ENCODE measurements at regions not wholly inside any gene's neighbourhood (a gene's known extent, or its start where the extent isn't known, plus 50 kb on each side); places are given as distances from the start of the nearest gene placed in this dataset.

GRCh38 chr10:11685787-11686218 lies 56.4 kb upstream of the ECHDC3 start (continued):
- TF ChIP-seq MAX (IDR thresholded peaks at IDR 0.05) (no peak), NFIC (IDR thresholded peaks at IDR 0.05; ENCODE audit: low read length) (peak; percentile 56; the same call in 1 of the 2 replicates), EP300 (IDR thresholded peaks at IDR 0.05; ENCODE audit: low read depth in 2 of 2, low read length in 2 of 2) (peak in 1 of 2 experiments; percentile 74; a peak in 1 of 4 replicates), EP300 (CRISPR knock-in tag; IDR thresholded peaks at IDR 0.05; ENCODE audit: borderline replicate concordance) (no peak), RARA (CRISPR knock-in tag; IDR thresholded peaks at IDR 0.05) (peak; percentile 63), ZNF230 (CRISPR knock-in tag; IDR thresholded peaks at IDR 0.05) (no peak), ARID5B (CRISPR knock-in tag; IDR thresholded peaks at IDR 0.05) (peak; percentile 55), ZUFSP (CRISPR knock-in tag; IDR thresholded peaks at IDR 0.05; ENCODE audit: borderline replicate concordance) (no peak), FOXM1 (CRISPR knock-in tag; IDR thresholded peaks at IDR 0.05) (no peak), HMG20B (CRISPR knock-in tag; conservative IDR thresholded peaks at IDR 0.05) (no peak), IRF1 (CRISPR knock-in tag; IDR thresholded peaks at IDR 0.05; ENCODE audit: low read depth) (no peak), PAXIP1 (CRISPR knock-in tag; conservative IDR thresholded peaks at IDR 0.05) (peak; percentile 31; the same call in 1 of the 2 replicates), LCORL (IDR thresholded peaks at IDR 0.05) (no peak), LCORL (CRISPR knock-in tag; IDR thresholded peaks at IDR 0.05) (no peak), SMC3 (IDR thresholded peaks at IDR 0.05; ENCODE audit: low read length) (no peak), ATAD3A (CRISPR knock-in tag; IDR thresholded peaks at IDR 0.05) (no peak), SOX5 (CRISPR knock-in tag; IDR thresholded peaks at IDR 0.05; ENCODE audit: borderline replicate concordance) (peak; percentile 60; the same call in 1 of the 2 replicates), MAFK (conservative IDR thresholded peaks at IDR 0.05 in 1 of 2, IDR thresholded peaks at IDR 0.05 in 1 of 2; ENCODE audit: low read length in 2 of 2) (no peak), SIN3B (IDR thresholded peaks at IDR 0.05; ENCODE audit: low read length) (no peak), FOXP1 (IDR thresholded peaks at IDR 0.05) (no peak), FOXP1 (CRISPR knock-in tag; IDR thresholded peaks at IDR 0.05) (peak; percentile 56; the same call in 1 of the 2 replicates), MLX (CRISPR knock-in tag; IDR thresholded peaks at IDR 0.05) (no peak)
